PC-9 (cell line): ENCODE measurements at regions not wholly inside any gene's neighbourhood (a gene's known extent, or its start where the extent isn't known, plus 50 kb on each side); places are given as distances from the start of the nearest gene placed in this dataset.

Experiments
- EZH2 ChIP-seq: fragments of 200-600 bp; sonication (generic); IDR thresholded peaks from 2 replicates; pipeline ENCODE4 v1.8.0; 2017; ENCODE audit warnings: antibody characterized with exemption, low read depth
- TF ChIP-seq, protein P1 (sequence below): fragments of 200-600 bp; sonication (generic); conservative IDR thresholded peaks from 2 replicates; pipeline ENCODE4 v1.6.1; 2017; ENCODE audit warnings: mixed run types, antibody characterized with exemption, mild to moderate bottlenecking, moderate library complexity

DNA sequence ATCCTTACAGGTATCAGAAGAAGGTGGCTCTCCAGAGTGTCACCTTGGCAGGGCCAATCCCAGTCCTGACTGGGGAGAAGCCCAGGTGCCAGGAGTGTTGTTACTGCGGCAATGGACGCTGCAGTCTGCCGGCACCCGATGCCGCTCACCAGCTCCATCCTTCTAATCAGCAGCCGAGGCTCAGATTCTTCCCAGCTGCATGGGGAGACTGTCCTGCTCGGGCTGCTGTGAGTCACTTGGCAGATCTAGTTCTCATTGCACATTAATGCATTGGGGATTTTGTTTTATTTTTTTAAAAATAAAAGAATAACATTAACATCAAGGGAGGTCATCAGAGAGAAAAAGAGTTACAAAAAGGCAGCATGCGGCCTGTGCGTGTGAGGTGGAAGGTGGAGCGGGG lies 115.8 kb downstream of the MTX3 start:
- TF ChIP-seq, protein P1, sequence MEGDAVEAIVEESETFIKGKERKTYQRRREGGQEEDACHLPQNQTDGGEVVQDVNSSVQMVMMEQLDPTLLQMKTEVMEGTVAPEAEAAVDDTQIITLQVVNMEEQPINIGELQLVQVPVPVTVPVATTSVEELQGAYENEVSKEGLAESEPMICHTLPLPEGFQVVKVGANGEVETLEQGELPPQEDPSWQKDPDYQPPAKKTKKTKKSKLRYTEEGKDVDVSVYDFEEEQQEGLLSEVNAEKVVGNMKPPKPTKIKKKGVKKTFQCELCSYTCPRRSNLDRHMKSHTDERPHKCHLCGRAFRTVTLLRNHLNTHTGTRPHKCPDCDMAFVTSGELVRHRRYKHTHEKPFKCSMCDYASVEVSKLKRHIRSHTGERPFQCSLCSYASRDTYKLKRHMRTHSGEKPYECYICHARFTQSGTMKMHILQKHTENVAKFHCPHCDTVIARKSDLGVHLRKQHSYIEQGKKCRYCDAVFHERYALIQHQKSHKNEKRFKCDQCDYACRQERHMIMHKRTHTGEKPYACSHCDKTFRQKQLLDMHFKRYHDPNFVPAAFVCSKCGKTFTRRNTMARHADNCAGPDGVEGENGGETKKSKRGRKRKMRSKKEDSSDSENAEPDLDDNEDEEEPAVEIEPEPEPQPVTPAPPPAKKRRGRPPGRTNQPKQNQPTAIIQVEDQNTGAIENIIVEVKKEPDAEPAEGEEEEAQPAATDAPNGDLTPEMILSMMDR = no peak
- no peak for TF ChIP-seq EZH2
